HK-2 (cell line): ENCODE measurements at regions not wholly inside any gene's neighbourhood (a gene's known extent, or its start where the extent isn't known, plus 50 kb on each side); places are given as distances from the start of the nearest gene placed in this dataset.
"Not testable (repeated sequence)": the region's sequence is repeated elsewhere in the genome, so short reads cannot be mapped to it uniquely, and the experiment has no call there.

ENCODE experiments used
- DNase-seq: peaks from one replicate; pipeline ENCODE4 v3.0.0-alpha.2; 2018; ENCODE audit not compliant: unreplicated experiment

DNA sequence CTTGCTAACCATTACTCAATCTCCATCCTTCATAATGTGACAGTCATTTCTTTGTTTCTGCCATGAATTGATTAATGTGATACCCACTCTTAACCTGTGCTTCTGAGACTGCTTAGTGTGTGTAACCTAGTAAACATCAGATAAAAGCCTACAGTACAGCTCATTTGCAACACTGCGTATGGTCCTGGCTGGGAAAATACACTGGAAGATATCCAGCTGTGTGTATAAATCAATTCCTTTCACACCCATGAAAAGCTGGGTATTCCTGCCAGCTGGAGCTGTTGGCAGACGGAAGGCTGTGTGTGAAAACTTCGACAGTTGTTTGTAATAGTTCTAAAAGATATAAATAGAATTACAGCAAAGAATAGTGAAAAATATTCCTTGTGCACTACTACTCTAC lies 509.2 kb downstream of the FRK start:
- DNase-seq = no peak

DNA sequence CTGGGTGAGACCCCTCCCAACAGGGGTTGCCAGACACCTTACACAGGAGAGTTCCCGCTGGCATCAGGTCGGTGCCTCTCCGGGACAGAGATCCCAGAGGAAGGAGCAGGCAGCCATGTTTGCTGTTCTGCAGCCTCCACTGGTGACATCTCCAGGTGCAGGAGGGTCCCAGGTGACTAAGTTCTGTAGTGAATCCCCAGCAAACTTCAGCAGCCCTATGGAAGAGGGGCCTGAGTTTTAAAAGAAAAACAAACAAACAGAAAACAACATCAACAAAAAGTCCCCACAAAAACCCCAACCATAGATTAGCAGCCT lies 515.1 kb downstream of the FRK start:
- DNase-seq = no peak

DNA sequence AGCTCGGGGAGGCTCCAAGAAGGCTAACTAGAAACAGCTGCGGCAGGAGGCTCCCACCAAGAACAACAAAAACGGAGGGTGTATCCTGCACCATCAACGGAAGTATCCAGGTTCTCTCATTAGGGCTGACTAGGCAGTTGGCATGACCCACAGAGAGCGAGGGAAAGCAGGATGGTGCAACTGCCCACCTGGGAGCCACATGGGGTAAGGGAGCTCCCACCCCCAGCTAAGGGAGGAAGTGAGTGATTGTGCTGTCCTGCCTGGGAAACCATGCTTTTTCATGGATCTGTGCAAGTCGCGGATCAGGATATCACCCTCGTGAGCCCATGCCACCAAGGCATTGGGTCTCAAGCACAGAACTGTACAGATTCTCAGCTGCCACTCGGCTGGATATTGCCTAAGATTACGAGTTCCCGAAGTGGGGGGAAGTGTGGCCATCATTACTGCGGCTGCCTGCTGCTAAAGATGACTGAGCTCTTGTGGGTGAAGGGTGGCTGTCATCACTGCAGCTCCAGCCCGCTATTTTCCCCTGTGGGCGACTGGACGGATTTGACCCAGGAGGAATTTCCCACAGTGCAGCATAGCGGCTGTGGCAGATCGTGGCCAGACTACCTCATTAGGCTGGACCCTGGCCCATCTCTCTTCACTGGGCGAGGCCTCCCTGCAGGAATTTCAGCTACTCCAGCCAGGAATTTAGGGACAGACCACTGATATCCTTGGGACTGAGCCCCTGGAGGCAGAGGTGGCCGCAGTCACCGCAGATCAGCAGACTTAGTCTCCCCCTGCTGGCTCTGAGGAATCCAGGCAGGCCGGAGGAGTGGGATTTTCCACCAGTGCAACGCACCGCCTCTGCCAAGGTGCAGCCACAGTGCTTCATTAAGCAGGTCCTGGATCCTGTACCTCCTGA lies 515.7 kb downstream of the FRK start:
- DNase-seq = no peak

DNA sequence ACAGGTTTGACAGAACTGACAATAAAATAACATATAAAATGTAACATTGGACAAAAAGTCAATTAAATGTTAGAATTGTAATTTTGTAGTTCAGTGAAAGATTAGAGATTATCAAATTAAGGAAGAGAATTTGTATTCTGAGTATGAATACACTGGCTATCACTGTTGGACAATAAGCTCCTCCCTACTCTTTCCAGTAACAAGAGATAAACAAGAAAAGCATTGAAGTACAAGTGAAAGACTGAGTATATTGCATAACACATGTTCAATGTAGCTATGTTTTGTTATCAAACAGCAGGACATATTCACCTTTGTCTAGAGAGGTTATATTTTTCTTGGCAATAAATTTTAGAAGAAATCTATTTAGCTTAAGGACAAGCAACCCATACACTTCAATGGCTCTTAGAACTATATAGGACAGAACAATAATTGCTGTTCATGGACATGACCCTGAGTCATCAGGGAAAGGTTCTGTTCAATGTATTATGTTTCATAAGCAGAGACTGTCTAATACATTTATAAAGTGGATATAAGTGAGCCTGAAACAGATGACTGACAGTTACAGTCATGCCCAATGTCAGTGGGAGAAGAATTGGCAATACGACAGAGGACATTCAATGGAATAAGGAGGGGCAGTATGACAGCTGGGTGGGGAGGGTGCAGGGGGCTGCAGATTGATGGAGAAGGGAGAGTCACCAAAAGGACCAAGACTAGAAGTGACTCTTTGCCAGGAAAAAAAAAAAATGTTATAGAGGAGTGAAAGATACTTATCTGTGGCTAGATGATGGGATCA lies 520.4 kb downstream of the FRK start:
- no peak for DNase-seq

DNA sequence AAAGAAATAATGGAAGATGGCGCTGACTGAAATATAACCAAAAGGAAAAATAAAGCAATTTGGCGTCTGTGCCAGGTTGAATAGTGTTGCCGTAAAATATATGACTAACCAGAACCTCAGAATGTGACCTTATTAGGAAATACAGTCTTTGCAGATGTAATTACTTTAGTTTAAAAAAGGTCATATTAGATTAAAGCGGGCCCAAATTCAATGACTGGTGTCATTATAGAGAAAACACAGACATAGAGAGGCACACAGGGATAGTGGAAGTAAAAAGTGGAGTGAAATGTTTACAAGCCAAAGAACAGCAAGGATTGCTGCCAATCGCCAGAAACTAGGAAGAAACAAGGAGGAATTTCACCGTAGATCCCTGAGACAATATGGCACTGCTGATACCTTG lies 521.2 kb downstream of the FRK start:
- no peak for DNase-seq

DNA sequence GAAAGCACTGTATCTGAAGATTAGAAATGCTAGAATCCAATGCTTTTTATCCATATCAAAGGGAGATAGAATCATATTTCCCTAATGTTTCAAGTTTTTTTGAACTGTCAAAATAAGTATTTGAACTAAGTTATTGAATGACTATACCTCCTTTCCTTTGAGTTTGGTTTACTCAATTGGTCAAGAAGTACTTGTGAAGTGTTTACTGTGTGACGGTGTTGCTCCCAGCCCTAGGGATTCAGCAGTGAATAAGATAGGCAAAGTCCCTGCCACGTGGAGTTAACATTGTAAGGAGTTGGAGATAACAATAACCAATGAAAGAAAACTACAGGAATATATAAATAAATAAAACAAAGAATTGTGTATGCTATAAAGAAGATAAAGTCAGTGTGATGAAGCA lies 535.9 kb downstream of the FRK start:
- DNase-seq = no peak

DNA sequence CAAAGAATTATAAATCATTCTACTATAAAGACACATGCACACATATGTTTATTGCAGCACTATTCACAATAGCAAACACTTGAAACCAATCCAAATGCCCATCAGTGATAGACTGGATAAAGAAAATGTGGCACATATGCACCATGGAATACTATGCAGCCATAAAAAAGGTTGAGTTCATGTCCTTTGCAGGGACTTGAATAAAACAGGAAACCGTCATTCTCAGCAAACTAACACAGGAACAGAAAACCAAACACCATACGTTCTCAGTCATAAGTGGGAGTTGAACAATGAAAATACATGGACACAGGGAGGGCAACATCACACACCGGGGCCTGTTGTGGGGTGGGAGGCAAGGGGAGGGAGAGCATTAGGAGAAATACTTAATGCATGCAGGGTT lies 538.9 kb downstream of the FRK start:
- not testable (repeated sequence) for DNase-seq

DNA sequence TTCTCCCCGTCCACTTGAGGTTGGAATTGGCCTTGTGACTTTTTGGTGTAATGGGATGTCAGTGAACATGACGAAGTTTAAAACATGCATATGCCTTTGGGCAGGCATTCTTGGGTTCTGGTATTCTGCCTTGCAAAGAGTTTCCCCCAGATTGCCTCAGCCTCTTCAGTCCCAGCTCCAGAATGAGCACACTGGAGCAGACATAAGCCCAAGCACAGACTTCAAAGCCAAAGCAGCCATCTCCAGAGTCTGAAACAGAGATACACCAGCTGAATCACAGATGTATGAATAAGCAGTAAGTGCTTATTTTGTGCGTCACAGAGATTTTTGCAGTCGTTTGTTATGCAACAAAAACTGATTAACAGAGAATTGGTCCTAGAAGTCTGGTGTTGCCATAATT lies 546.0 kb downstream of the FRK start:
- DNase-seq = no peak

DNA sequence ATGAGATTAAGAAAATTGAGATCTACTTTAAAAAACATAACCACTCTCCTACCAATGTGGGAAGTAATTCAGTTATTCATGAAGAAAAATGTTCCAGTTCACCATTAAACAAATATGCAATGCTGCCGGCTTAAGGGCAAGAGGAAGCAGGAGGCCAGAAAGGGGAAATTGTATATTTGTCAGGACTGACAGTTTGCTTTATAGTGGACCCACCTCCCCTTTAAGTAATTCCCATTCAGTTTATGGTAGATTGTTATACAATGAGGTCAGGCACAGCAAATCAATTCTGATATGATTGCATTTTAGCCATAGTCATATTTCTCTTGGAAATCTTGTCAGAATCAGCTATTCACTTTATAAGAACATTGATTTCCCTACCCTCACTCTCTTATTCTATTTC lies 547.8 kb downstream of the FRK start:
- no peak for DNase-seq

DNA sequence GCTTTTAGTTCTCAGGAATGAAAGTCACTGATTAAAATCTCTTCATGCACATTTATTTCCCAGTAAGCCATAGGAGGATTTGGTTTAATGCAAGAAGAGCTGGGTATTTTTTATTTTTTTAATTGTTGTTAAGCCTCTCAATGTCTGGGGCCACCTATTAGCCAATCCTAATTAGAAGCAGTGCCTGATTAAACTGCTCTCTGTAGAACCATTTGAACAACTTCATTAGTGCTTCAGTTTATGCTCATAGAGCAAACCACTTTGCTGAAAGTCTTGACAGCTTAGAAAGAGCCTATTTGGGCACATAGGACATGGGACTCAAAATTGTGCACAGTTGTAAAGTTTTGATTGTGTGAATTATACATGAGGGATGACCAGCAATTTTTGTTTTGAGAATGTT lies 548.9 kb downstream of the FRK start:
- no peak for DNase-seq

DNA sequence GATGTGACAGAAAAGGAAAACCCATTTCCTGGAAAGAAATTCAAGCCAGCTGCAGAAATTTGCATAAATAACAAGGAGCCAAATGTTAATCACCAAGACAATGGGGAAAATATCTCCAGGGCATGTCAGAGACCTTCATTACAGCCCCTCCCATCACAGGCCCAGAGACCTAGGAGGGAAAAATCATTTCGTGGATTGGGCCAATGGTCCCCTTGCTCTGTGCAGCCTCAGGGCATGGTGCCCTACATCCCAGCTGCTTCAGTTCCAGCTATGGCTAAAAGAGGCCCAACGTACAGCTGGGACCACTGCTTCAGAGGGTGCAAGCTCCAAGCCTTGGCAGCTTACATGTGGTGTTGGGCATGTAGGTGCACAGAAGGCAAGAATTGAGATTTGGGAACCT lies 558.3 kb downstream of the FRK start:
- DNase-seq = not testable (repeated sequence)

DNA sequence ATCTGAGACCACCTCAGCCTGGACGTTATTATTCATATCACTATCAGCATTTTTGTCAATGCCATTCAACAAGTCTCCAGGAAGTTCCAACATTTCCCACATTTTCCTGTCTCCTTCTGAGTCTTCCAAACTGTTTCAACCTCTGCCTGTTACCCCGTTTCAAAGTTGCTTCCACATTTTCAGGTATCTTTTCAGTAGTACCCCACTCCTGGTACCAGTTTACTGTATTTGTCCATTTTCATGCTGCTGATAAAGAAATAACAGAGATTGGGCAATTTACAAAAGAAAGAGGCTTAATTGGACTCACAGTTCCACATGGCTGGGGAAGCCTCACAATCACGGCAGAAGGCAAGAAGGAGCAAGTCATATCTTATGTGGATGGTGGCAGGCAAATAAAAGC lies 565.5 kb downstream of the FRK start:
- DNase-seq = no peak

DNA sequence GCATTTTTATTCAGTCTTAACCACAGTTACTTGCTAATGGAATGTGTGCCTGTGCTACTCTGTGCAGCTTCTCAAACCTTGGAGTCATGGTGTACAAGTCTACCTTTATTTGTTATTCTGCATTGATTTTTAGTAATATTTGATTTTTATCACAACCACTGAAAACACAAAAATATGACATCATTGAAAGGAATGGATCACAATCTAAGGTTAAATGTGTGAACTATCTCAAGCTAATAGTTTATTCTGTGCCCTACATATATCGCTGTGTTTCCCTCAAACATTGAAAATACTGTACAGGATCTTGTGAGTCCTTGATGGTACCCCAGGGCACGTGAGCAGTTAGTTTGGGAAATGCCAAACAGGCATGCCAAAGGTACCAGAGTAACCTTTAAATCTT lies 573.4 kb downstream of the FRK start:
- no peak for DNase-seq

DNA sequence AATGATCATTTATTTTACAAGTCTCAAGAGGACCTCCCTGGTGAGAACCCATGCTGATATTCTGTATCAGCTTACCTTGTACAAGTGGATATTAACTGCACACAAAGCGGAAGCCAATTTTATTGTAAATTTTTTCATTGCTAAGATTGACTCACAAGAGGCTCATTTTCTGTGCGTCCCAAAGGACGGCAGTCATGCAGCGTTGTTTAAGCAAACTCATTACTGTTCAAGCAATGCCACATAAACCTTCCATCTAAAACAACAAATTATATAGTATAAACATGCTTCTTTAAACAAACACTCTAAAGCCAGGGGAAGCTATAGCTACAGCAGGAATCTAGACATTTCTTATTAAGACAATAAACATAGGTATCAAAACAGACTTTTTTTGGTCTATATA lies 575.3 kb downstream of the FRK start:
- DNase-seq = no peak

DNA sequence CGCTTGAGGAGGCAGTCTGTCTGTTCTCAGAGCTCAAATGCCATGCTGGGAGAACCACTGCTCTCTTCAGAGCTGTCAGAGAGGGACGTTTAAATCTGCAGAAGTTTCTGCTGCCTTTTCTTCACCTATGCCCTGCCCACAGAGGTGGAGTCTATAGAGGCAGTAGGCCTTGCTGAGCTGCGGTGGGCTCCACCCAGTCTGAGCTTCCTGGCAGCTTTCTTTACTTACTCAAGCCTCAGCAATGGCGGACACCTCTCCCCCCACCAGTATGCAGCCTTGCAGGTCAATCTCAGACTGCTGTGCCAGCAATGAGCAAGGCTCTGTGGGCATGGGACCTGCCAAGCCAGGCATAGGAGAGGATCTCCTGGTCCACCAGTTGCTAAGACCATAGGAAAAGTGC lies 580.1 kb downstream of the FRK start:
- not testable (repeated sequence) for DNase-seq

DNA sequence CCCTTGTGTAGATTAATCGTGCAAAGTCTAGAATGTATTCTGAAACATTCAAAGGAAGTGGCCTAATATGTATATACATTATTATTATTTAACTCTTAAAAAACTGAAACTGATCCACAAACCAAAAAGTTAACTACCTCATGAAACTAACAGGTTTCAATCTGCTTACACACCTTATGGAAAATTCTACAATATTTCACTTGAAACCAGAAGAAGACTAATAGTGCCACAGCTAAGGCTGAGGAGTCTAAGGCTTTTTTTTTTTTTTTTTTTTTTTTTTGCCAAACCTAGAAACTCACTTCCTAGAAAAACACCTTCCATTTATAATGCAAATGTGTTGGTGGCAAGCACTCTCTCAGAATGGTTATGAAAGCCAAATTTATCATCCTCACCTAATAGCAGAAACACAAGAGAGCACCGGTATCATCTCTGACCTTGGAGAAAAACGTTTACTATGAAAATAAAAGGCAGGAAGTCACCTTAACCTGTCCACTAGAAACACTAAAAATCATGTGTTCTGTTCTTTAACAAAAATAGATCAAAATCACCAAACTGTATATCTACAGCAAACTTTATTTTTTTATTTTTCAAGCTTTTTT lies 586.1 kb downstream of the FRK start:
- no peak for DNase-seq

DNA sequence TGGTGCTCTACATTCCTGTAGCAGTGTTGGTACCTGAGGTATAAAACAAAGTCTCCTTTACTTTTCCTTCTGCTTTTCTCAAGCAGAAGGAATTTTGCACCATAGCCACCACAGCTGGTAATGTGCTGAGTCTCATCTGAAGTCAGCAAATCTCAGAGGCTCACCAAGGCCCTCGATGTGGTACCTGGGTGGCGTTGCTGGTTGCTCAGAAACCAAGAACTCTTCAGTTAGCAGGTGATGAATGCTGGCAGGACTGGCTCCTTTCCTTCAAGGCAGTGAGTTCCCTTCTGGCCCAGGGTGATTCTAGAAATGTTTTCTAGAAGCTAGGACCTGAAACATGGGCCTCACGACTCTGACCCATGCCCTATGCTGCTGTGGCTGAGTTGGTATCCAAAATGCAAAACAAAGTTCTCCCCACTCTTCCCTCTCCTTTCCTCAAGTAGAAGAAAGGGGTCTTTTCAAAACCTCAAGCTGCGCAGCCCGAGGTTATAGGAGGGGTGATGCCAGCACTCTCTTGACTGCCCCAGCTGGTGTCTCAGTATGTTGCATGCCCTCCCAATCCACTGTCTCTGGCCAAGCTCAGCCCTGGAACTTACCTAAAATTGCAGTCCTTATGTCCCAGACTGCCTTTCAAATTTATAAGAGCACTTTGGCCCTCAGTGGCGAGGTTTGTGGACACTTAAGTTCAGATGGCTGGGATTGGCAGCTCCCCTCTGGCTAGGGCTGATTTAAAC lies 592.3 kb downstream of the FRK start:
- DNase-seq = no peak

DNA sequence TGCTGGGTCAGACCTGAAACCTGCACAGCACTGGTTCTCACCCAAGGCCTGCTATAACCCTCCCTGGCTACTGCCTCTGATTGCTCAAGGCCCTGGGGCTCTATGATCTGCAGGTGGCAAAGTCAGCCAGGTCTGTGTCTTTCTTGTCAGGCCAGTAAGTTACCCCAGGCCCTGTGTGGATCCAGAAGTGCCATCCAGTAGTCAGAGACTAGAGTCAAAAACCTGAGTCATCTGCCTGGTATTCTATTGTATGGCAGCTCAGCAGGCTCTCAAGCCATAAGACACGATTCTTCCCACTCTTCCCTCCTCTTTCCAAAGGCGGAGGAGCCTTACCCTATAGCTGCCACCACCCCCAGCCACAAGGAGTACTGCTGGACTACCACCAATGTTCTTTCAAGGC lies 593.0 kb downstream of the FRK start:
- DNase-seq = no peak

DNA sequence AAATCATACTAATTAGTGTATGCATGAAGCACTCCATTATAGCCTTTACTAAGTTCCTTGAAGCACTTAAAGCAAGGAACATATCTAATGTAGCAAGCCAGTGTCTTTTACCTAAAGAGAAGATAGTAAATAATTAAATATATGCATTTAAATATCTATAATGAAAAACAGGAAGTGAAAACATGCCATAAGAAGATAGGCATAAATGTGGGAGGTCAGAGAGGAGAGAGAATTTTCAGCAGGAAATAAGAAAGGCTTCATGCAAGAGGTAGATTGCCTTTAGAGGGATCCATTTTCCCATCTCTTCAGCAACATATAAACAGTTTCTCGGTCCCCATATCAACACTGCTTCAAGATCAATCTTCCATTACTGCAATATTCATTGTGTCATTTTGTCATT lies 599.8 kb downstream of the FRK start:
- DNase-seq = no peak

DNA sequence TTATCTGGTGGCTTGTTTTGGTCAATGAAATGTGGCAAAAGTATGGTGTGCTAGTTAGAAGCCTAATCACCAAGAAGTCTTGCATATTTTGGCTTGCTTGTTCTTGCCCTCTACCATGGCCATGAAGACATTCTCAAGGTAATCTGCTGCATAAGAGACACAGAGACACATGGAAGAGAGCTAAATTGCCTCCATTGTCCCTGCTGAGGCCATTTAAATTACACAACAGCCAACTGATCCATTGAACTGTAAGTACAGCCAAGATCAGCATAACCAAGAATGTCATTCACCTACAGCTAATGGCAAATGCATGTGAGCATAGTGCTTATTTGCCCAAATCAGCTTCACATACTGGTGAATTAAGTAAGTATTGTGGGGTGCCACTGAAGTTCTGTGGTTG lies 603.8 kb downstream of the FRK start:
- DNase-seq = no peak

DNA sequence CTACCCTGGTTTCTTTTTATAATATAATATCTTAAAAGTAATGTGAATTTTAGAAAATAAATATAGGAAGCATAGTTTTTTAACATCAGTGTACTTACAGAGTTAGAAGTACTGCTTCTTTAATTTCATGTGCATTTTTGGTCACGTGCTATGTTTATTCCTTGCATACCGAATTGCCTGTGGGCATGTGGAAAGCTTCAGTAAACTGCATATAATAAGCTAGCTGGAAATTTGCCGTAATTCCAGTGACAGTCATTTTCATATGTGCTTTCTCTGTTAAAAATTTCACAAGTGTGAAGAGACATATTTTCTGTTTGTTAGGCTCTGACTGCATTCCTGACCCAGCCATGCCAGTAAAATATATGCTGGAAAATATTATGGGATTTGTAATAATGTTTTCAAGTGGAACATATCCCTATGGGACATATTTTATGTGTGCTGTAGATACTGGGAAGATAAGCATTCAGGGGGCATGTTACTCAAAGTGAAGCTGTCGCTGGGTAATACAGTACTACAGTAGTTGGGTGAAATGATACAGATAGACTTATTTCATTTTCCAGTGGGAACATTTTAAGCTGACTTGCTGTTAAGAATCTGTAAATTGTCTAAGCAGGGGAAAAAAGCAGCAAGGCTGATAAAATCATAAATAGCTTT lies 616.7 kb downstream of the FRK start:
- DNase-seq = no peak

DNA sequence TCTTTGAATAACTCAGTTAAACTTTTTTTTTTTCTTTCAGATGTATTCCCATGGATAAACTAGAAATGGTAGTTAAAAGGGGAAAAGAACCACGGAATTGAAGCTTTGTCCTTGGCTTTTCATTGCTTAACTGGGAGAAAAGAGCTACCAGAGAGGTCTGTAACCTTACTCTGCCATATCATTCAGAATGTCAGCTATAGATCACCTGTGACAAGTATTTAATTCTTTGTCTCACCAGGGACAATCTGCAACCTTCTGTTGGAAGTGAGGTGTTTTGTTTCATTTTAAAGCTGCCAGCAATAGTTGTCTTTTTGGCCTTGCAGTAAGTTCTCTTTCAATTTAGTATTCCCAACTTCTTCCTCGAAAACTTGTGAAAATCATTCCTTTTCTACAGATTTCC lies 618.4 kb downstream of the FRK start:
- no peak for DNase-seq
